ENCODE measurements at regions not wholly inside any gene's neighbourhood (a gene's known extent, or its start where the extent isn't known, plus 50 kb on each side); places are given as distances from the start of the nearest gene placed in this dataset.

DNA sequence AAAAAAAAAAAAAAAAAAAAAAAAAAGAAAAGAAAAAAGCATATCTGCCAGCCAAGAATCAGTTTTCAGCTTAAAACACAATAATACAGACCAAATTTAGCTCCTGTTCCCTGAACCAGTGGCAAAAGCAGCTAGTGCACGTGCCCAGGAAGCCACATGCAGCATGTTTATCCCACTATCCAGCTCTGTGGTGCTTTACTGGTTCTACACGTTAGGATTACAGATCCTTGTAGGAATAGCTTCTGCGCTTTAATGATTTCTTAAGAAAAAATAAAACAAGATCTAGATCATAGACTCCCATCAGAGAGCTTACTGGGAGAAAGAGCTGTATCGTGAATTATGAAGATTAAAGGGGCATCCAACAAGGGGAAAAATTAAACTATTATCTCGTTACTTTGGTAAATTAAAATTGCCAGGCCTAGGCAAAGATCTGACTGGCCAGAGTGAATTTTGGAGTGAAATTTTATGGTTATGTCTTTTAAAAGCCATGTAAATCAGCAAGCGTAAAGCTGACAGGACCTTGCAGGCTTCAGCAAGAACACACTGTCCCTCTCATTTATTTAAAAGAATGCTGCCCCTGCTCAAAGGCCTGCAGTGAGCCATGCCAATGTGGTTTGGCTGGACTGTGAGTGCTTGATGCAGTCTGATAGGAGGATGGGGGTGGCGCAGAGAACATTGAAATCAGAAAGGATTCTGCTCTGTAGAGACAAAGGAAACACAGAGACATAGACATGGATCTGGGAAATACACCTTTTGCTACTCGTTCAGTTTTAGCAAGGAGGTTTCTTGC is 177.3 kb upstream of the PHYHIPL start:
- TF ChIP-seq MYC (IDR thresholded peaks at IDR 0.05; ENCODE audit: low read depth, low read length) (no peak), EZH2 (IDR thresholded peaks at IDR 0.05; ENCODE audit: borderline replicate concordance, low read depth, low read length, severe bottlenecking) (no peak), FOS (IDR thresholded peaks at IDR 0.05; ENCODE audit: borderline replicate concordance, insufficient read depth, low read length) (no peak)
- no peak for FAIRE-seq
- H3K27me3 ChIP-seq (ENCODE audit: control insufficient read depth in 2 of 2, insufficient read depth in 2 of 2, low read length in 2 of 2): no peaks in the 10 kb centered on the region
- no peaks in the 10 kb centered on the region for H3K9me1 ChIP-seq (replicated peaks; ENCODE audit: control insufficient read depth, extremely low read depth, insufficient read depth, low read length)
- CTCF ChIA-PET: interaction anchor here (0.7 kb wide), 1 partner anchor 13 kb away, joined by 3 read pairs; no protein-coding TSS in a partner anchor
- dilution Hi-C loops (cut with MboI; ENCODE audit: extremely low pct_ligation_motif_present, low sequenced_read_pairs) (no loop called here), intact Hi-C loops (cut with micrococcal nuclease) (no loop called here)
- DNase-seq (ENCODE audit: low read depth, low spot score): no peak
- no peak overlapping the region for H3K4me3 ChIP-seq (replicated peaks in 1 of 3; ENCODE audit: insufficient read depth in 1 of 3, low read depth in 1 of 3, low read length in 3 of 3)
- no peaks in the 10 kb centered on the region for H3K36me3 ChIP-seq (ENCODE audit: control insufficient read depth in 2 of 2, extremely low read depth in 1 of 2, insufficient read depth in 2 of 2, low read length in 2 of 2)
- POLR2A ChIA-PET: no interaction called here
- no peak overlapping the region for H3K9ac ChIP-seq (replicated peaks; ENCODE audit: extremely low read depth, insufficient read depth, low read length)
- no peak overlapping the region for H2AFZ ChIP-seq (ENCODE audit: low read depth, low read length)
- no TSS peak for BruUV-seq (replicated peaks)
- no peak overlapping the region for H3K4me2 ChIP-seq (ENCODE audit: insufficient read depth, low read length)
- H3K4me1 ChIP-seq (ENCODE audit: control insufficient read depth, extremely low read depth, insufficient read depth, low read length): no peaks in the 10 kb centered on the region
- no peak overlapping the region for H3K27ac ChIP-seq (ENCODE audit: insufficient read depth, low read depth, low read length)
- H3K9me3 ChIP-seq (replicated peaks; ENCODE audit: control insufficient read depth, insufficient read depth, low read length): no peaks in the 10 kb centered on the region
- H3K79me2 ChIP-seq (ENCODE audit: control insufficient read depth, insufficient read depth, low read length): no peaks in the 10 kb centered on the region
- H4K20me1 ChIP-seq (replicated peaks; ENCODE audit: control insufficient read depth, extremely low read depth, insufficient read depth, low read length): no peaks in the 10 kb centered on the region

GRCh38 chr10:59000162-59000825 is 176.1 kb upstream of the PHYHIPL start:
- Histone ChIP-seq H4K20me1 (replicated peaks; ENCODE audit: control insufficient read depth, extremely low read depth, insufficient read depth, low read length) (no peaks in the 10 kb centered on the region), H3K27me3 (ENCODE audit: control insufficient read depth in 2 of 2, insufficient read depth in 2 of 2, low read length in 2 of 2) (no peaks in the 10 kb centered on the region), H3K9me3 (replicated peaks; ENCODE audit: control insufficient read depth, insufficient read depth, low read length) (no peaks in the 10 kb centered on the region), H3K36me3 (ENCODE audit: control insufficient read depth in 2 of 2, extremely low read depth in 1 of 2, insufficient read depth in 2 of 2, low read length in 2 of 2) (no peaks in the 10 kb centered on the region), H2AFZ (ENCODE audit: low read depth, low read length) (no peak overlapping the region), H3K27ac (ENCODE audit: insufficient read depth, low read depth, low read length) (no peak overlapping the region), H3K4me2 (ENCODE audit: insufficient read depth, low read length) (no peak overlapping the region), H3K79me2 (ENCODE audit: control insufficient read depth, insufficient read depth, low read length) (no peaks in the 10 kb centered on the region), H3K4me1 (ENCODE audit: control insufficient read depth, extremely low read depth, insufficient read depth, low read length) (no peaks in the 10 kb centered on the region), H3K9ac (replicated peaks; ENCODE audit: extremely low read depth, insufficient read depth, low read length) (no peak overlapping the region), H3K9me1 (replicated peaks; ENCODE audit: control insufficient read depth, extremely low read depth, insufficient read depth, low read length) (no peaks in the 10 kb centered on the region), H3K4me3 (replicated peaks in 1 of 3; ENCODE audit: insufficient read depth in 1 of 3, low read depth in 1 of 3, low read length in 3 of 3) (no peak overlapping the region)
- FAIRE-seq: no peak
- no TSS peak for BruUV-seq (replicated peaks)
- no peak for DNase-seq (ENCODE audit: low read depth, low spot score)
- ChIA-PET CTCF (no interaction called here), POLR2A (no interaction called here)
- dilution Hi-C loops (cut with MboI; ENCODE audit: extremely low pct_ligation_motif_present, low sequenced_read_pairs): no loop called here
- no peak for TF ChIP-seq POLR2A (IDR thresholded peaks at IDR 0.05; ENCODE audit: low read depth, low read length)
- no peak for TF ChIP-seq FOS (IDR thresholded peaks at IDR 0.05; ENCODE audit: borderline replicate concordance, insufficient read depth, low read length)
- intact Hi-C loops (cut with micrococcal nuclease): no loop called here

Measured in endothelial cell of umbilical vein (primary cell).